ENCODE measurements at regions not wholly inside any gene's neighbourhood (a gene's known extent, or its start where the extent isn't known, plus 50 kb on each side); places are given as distances from the start of the nearest gene placed in this dataset.
"Not testable (repeated sequence)": the region's sequence is repeated elsewhere in the genome, so short reads cannot be mapped to it uniquely, and the experiment has no call there.

GRCh38 chr4:154907345-154908045 is 126.4 kb downstream of the RBM46 start:
- DNase-seq: peak; percentile 8

GRCh38 chr4:154908168-154908567 is 127.1 kb downstream of the RBM46 start:
- in situ Hi-C loops (cut with HindIII; ENCODE audit: low pct_ligation_motif_present, low pct_unique_long_range_greater_than_20kb, low sequenced_read_pairs): no loop called here
- peak; percentile 4 for DNase-seq

More at GRCh38 chr4:154907345-154908045, 126.4 kb downstream of the RBM46 start:
- in situ Hi-C loops (cut with HindIII; ENCODE audit: low pct_ligation_motif_present, low pct_unique_long_range_greater_than_20kb, low sequenced_read_pairs): not testable (repeated sequence)

- DNase-seq: peak; percentile 7
- in situ Hi-C loops (cut with HindIII; ENCODE audit: low pct_ligation_motif_present, low pct_unique_long_range_greater_than_20kb, low sequenced_read_pairs): no loop called here
Measured at GRCh38 chr4:154911097-154911496, 130.0 kb downstream of the RBM46 start.

- in situ Hi-C loops (cut with HindIII; ENCODE audit: low pct_ligation_motif_present, low pct_unique_long_range_greater_than_20kb, low sequenced_read_pairs): no loop called here
- DNase-seq: no peak
Measured at GRCh38 chr4:154911608-154912098, 130.6 kb downstream of the RBM46 start.

GRCh38 chr4:154916068-154916467 is 135.0 kb downstream of the RBM46 start:
- DNase-seq: no peak
- in situ Hi-C loops (cut with HindIII; ENCODE audit: low pct_ligation_motif_present, low pct_unique_long_range_greater_than_20kb, low sequenced_read_pairs): no loop called here

- no peak for DNase-seq
- in situ Hi-C loops (cut with HindIII; ENCODE audit: low pct_ligation_motif_present, low pct_unique_long_range_greater_than_20kb, low sequenced_read_pairs): no loop called here
Measured at GRCh38 chr4:154927126-154927680, 146.1 kb downstream of the RBM46 start.

GRCh38 chr4:154928640-154929257 is 147.7 kb downstream of the RBM46 start:
- in situ Hi-C loops (cut with HindIII; ENCODE audit: low pct_ligation_motif_present, low pct_unique_long_range_greater_than_20kb, low sequenced_read_pairs): no loop called here
- DNase-seq: peak; percentile 39

GRCh38 chr4:154936873-154937272 is 155.8 kb downstream of the RBM46 start:
- in situ Hi-C loops (cut with HindIII; ENCODE audit: low pct_ligation_motif_present, low pct_unique_long_range_greater_than_20kb, low sequenced_read_pairs): no loop called here

GRCh38 chr4:154939851-154940250 is 158.8 kb downstream of the RBM46 start:
- no peak for DNase-seq
- in situ Hi-C loops (cut with HindIII; ENCODE audit: low pct_ligation_motif_present, low pct_unique_long_range_greater_than_20kb, low sequenced_read_pairs): no loop called here

More at GRCh38 chr4:154936873-154937272, 155.8 kb downstream of the RBM46 start:
- no peak for DNase-seq

- in situ Hi-C loops (cut with HindIII; ENCODE audit: low pct_ligation_motif_present, low pct_unique_long_range_greater_than_20kb, low sequenced_read_pairs): no loop called here
- DNase-seq: no peak
Measured at GRCh38 chr4:154942176-154942575, 161.1 kb downstream of the RBM46 start.

GRCh38 chr4:154944996-154945395 is 163.9 kb downstream of the RBM46 start:
- DNase-seq: no peak

GRCh38 chr4:154946113-154946512 is 165.0 kb downstream of the RBM46 start:
- in situ Hi-C loops (cut with HindIII; ENCODE audit: low pct_ligation_motif_present, low pct_unique_long_range_greater_than_20kb, low sequenced_read_pairs): no loop called here
- no peak for DNase-seq

More at GRCh38 chr4:154944996-154945395, 163.9 kb downstream of the RBM46 start:
- in situ Hi-C loops (cut with HindIII; ENCODE audit: low pct_ligation_motif_present, low pct_unique_long_range_greater_than_20kb, low sequenced_read_pairs): no loop called here

- in situ Hi-C loops (cut with HindIII; ENCODE audit: low pct_ligation_motif_present, low pct_unique_long_range_greater_than_20kb, low sequenced_read_pairs): no loop called here
- DNase-seq: no peak
Measured at GRCh38 chr4:154953691-154954090, 172.6 kb downstream of the RBM46 start.

GRCh38 chr4:154954117-154954516 is 173.0 kb downstream of the RBM46 start:
- DNase-seq: no peak
- in situ Hi-C loops (cut with HindIII; ENCODE audit: low pct_ligation_motif_present, low pct_unique_long_range_greater_than_20kb, low sequenced_read_pairs): no loop called here

GRCh38 chr4:154958121-154958520 is 177.0 kb downstream of the RBM46 start:
- in situ Hi-C loops (cut with HindIII; ENCODE audit: low pct_ligation_motif_present, low pct_unique_long_range_greater_than_20kb, low sequenced_read_pairs): no loop called here
- DNase-seq: no peak

GRCh38 chr4:154958621-154959358 is 177.7 kb downstream of the RBM46 start:
- in situ Hi-C loops (cut with HindIII; ENCODE audit: low pct_ligation_motif_present, low pct_unique_long_range_greater_than_20kb, low sequenced_read_pairs): no loop called here
- no peak for DNase-seq

GRCh38 chr4:154959756-154960155 is 178.7 kb downstream of the RBM46 start:
- in situ Hi-C loops (cut with HindIII; ENCODE audit: low pct_ligation_motif_present, low pct_unique_long_range_greater_than_20kb, low sequenced_read_pairs): no loop called here
- no peak for DNase-seq

GRCh38 chr4:154960476-154960875 is 179.4 kb downstream of the RBM46 start:
- in situ Hi-C loops (cut with HindIII; ENCODE audit: low pct_ligation_motif_present, low pct_unique_long_range_greater_than_20kb, low sequenced_read_pairs): no loop called here
- DNase-seq: no peak

GRCh38 chr4:154961263-154961662 is 180.2 kb downstream of the RBM46 start:
- in situ Hi-C loops (cut with HindIII; ENCODE audit: low pct_ligation_motif_present, low pct_unique_long_range_greater_than_20kb, low sequenced_read_pairs): no loop called here
- DNase-seq: no peak

All from ACHN (cell line).